ENCODE measurements at regions not wholly inside any gene's neighbourhood (a gene's known extent, or its start where the extent isn't known, plus 50 kb on each side); places are given as distances from the start of the nearest gene placed in this dataset.
"Not testable (repeated sequence)": the region's sequence is repeated elsewhere in the genome, so short reads cannot be mapped to it uniquely, and the experiment has no call there.

- no peak; the same call in 1 of the 2 replicates for TF ChIP-seq ZBTB40 (IDR thresholded peaks at IDR 0.05; ENCODE audit: borderline replicate concordance)
- no peak for TF ChIP-seq POU2F2 (IDR thresholded peaks at IDR 0.05; ENCODE audit: borderline replicate concordance, low read depth, low read length)
- TF ChIP-seq SMAD1 (IDR thresholded peaks at IDR 0.05; ENCODE audit: low read depth, partially characterized antibody): no peak
Measured at GRCh38 chr2:89825034-89825433, 1133.6 kb downstream of the RPIA start (continued).

- H3K4me1 ChIP-seq (ENCODE audit: control insufficient read depth, insufficient read depth, low read length); FAIRE-seq; H3K4me2 ChIP-seq (ENCODE audit: control insufficient read depth, insufficient read depth); H2AFZ ChIP-seq (ENCODE audit: control insufficient read depth, low read depth, low read length); H4K20me1 ChIP-seq (ENCODE audit: control insufficient read depth, insufficient read depth); intact Hi-C loops (cut with micrococcal nuclease; ENCODE audit: unreplicated experiment); H3K36me3 ChIP-seq (ENCODE audit: control insufficient read depth in 2 of 2, insufficient read depth in 2 of 2, low read length in 1 of 2); H3K9ac ChIP-seq (ENCODE audit: control insufficient read depth, insufficient read depth, low read length); H3K79me2 ChIP-seq (ENCODE audit: control insufficient read depth, insufficient read depth, low read length); POLR2A ChIA-PET; in situ Hi-C loops (cut with MboI); DNase-seq (ENCODE audit: low read depth, low spot score); SMC1A ChIA-PET (ENCODE audit: uncharacterized antibody, unreplicated experiment); H3K27ac ChIP-seq (ENCODE audit: control insufficient read depth, insufficient read depth); H3K4me3 ChIP-seq; BruUV-seq (replicated peaks); H3K27me3 ChIP-seq (replicated peaks in 1 of 2; ENCODE audit: control insufficient read depth in 2 of 2, insufficient read depth in 2 of 2, low read length in 1 of 2); RAD21 ChIA-PET (ENCODE audit: unreplicated experiment); ATAC-seq; CTCF ChIA-PET: not testable (repeated sequence)
- 45% methylated on average over 9 of the region's 9 CpGs for WGBS (ENCODE audit: insufficient coverage, insufficient replicate concordance, low lambda C conversion rate, missing lambda C conversion rate)
- peaks cover 15% of the 10 kb centered on the region for H3K9me3 ChIP-seq (replicated peaks; ENCODE audit: control insufficient read depth, insufficient read depth, low read length)
Measured at GRCh38 chr2:89826741-89827140, 1135.3 kb downstream of the RPIA start.

GRCh38 chr2:89827829-89828228 lies 1136.4 kb downstream of the RPIA start:
- RAD21 ChIA-PET (ENCODE audit: unreplicated experiment); CTCF ChIA-PET; H3K36me3 ChIP-seq (ENCODE audit: control insufficient read depth in 2 of 2, insufficient read depth in 2 of 2, low read length in 1 of 2); H3K4me2 ChIP-seq (ENCODE audit: control insufficient read depth, insufficient read depth); ATAC-seq; H2AFZ ChIP-seq (ENCODE audit: control insufficient read depth, low read depth, low read length); POLR2A ChIA-PET; H3K9ac ChIP-seq (ENCODE audit: control insufficient read depth, insufficient read depth, low read length); H4K20me1 ChIP-seq (ENCODE audit: control insufficient read depth, insufficient read depth); BruUV-seq (replicated peaks); H3K4me1 ChIP-seq (ENCODE audit: control insufficient read depth, insufficient read depth, low read length); H3K27ac ChIP-seq (ENCODE audit: control insufficient read depth, insufficient read depth); in situ Hi-C loops (cut with MboI); SMC1A ChIA-PET (ENCODE audit: uncharacterized antibody, unreplicated experiment); FAIRE-seq; H3K79me2 ChIP-seq (ENCODE audit: control insufficient read depth, insufficient read depth, low read length); H3K27me3 ChIP-seq (replicated peaks in 1 of 2; ENCODE audit: control insufficient read depth in 2 of 2, insufficient read depth in 2 of 2, low read length in 1 of 2); H3K4me3 ChIP-seq; intact Hi-C loops (cut with micrococcal nuclease; ENCODE audit: unreplicated experiment); DNase-seq (ENCODE audit: low read depth, low spot score): not testable (repeated sequence)
- H3K9me3 ChIP-seq (replicated peaks; ENCODE audit: control insufficient read depth, insufficient read depth, low read length): peaks cover 15% of the 10 kb centered on the region
- WGBS (ENCODE audit: insufficient coverage, insufficient replicate concordance, low lambda C conversion rate, missing lambda C conversion rate): 15% methylated on average over 2 of the region's 2 CpGs

- in situ Hi-C loops (cut with MboI); H3K27me3 ChIP-seq (replicated peaks in 1 of 2; ENCODE audit: control insufficient read depth in 2 of 2, insufficient read depth in 2 of 2, low read length in 1 of 2); H3K4me1 ChIP-seq (ENCODE audit: control insufficient read depth, insufficient read depth, low read length); FAIRE-seq; H3K4me2 ChIP-seq (ENCODE audit: control insufficient read depth, insufficient read depth); SMC1A ChIA-PET (ENCODE audit: uncharacterized antibody, unreplicated experiment); H3K27ac ChIP-seq (ENCODE audit: control insufficient read depth, insufficient read depth); H3K36me3 ChIP-seq (ENCODE audit: control insufficient read depth in 2 of 2, insufficient read depth in 2 of 2, low read length in 1 of 2); H3K9ac ChIP-seq (ENCODE audit: control insufficient read depth, insufficient read depth, low read length); BruUV-seq (replicated peaks); H3K79me2 ChIP-seq (ENCODE audit: control insufficient read depth, insufficient read depth, low read length); H3K4me3 ChIP-seq; H2AFZ ChIP-seq (ENCODE audit: control insufficient read depth, low read depth, low read length); DNase-seq (ENCODE audit: low read depth, low spot score); intact Hi-C loops (cut with micrococcal nuclease; ENCODE audit: unreplicated experiment); ATAC-seq; CTCF ChIA-PET; RAD21 ChIA-PET (ENCODE audit: unreplicated experiment); POLR2A ChIA-PET; H4K20me1 ChIP-seq (ENCODE audit: control insufficient read depth, insufficient read depth): not testable (repeated sequence)
- WGBS (ENCODE audit: insufficient coverage, insufficient replicate concordance, low lambda C conversion rate, missing lambda C conversion rate): 41% methylated on average over 4 of the region's 4 CpGs
- H3K9me3 ChIP-seq (replicated peaks; ENCODE audit: control insufficient read depth, insufficient read depth, low read length): peaks cover 17% of the 10 kb centered on the region
Measured at GRCh38 chr2:89828416-89828815, 1136.9 kb downstream of the RPIA start.

All from GM12878 (cell line).